ENCODE measurements at regions not wholly inside any gene's neighbourhood (a gene's known extent, or its start where the extent isn't known, plus 50 kb on each side); places are given as distances from the start of the nearest gene placed in this dataset.
A peak's percentile ranks its signal among the peaks of the same experiment; 100 is the strongest.

DNA sequence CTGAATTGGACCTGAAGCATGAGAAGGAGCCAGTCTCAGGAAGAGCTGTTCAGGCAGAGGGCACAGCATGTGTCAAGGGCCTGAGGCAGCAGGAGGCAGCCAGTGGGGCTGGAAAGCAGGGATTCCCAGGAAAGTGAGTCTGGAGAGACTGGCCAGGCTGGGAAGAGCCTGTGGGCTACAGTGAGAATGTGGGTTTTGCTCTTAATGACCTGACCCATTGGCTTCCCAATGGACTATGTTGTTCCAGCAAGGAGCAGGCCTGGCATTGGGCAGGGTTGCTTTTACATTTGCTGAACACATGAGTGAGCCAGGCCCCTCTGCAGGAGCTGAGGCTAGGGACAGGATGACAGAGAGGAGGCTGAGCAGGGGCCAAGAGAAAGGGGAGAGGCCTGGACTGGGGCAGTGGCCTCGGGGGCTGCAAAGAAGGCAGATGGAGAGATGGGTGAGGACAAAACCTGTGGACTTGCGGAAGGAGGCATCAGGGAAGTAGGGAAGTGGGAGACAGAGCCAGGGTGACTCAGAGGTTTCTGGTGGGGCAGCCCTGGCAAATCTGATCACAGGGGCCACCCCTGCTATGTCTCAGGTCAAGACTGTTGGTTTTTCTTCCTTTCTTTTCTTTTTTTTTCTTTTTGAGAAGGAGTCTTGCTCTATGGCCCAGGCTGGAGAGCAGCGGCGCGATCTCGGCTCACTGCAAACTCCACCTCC, 65.9 kb upstream of the NEK6 start:
- no peak for TF ChIP-seq CTCF (IDR thresholded peaks at IDR 0.05)
- TF ChIP-seq POLR2AphosphoS5 (IDR thresholded peaks at IDR 0.05) = no peak
- no peak for TF ChIP-seq EP300 (IDR thresholded peaks at IDR 0.05)
- TF ChIP-seq POLR2A (IDR thresholded peaks at IDR 0.05) = no peak
- peak overlapping the region in 2 of 4 donors; percentile 6 to 34 for H3K27ac ChIP-seq
- H3K4me3 ChIP-seq = no peak overlapping the region
- intact Hi-C loops (cut with DNase I) = no loop called here
- no peaks in the 10 kb centered on the region for H3K4me1 ChIP-seq
- no peaks in the 10 kb centered on the region for H3K9me3 ChIP-seq
- peaks cover 0 to 6% (median 0%) of the 10 kb centered on the region in 3 donors for H3K27me3 ChIP-seq
- no peak for DNase-seq
- H3K36me3 ChIP-seq = no peaks in the 10 kb centered on the region
- WGBS, 2 donors = 93 to 94% methylated on average over 6 of the region's 6 CpGs

- intact Hi-C loops (cut with DNase I) = no loop called here
- no peaks in the 10 kb centered on the region for H3K4me1 ChIP-seq
- H3K36me3 ChIP-seq = no peaks in the 10 kb centered on the region
- no peaks in the 10 kb centered on the region for H3K9me3 ChIP-seq
- H3K27ac ChIP-seq = no peak overlapping the region
- DNase-seq = peak; percentile 14
- no peaks in the 10 kb centered on the region for H3K27me3 ChIP-seq
- H3K4me3 ChIP-seq = no peak overlapping the region
- TF ChIP-seq POLR2A (IDR thresholded peaks at IDR 0.05) (no peak), POLR2AphosphoS5 (IDR thresholded peaks at IDR 0.05) (no peak), EP300 (IDR thresholded peaks at IDR 0.05) (no peak), CTCF (IDR thresholded peaks at IDR 0.05) (no peak)
- 89 to 95% methylated on average over 2 of the region's 2 CpGs for WGBS, 2 donors
These were observed 61.0 kb upstream of the NEK6 start for GRCh38 chr9:124196814-124197176.

DNA sequence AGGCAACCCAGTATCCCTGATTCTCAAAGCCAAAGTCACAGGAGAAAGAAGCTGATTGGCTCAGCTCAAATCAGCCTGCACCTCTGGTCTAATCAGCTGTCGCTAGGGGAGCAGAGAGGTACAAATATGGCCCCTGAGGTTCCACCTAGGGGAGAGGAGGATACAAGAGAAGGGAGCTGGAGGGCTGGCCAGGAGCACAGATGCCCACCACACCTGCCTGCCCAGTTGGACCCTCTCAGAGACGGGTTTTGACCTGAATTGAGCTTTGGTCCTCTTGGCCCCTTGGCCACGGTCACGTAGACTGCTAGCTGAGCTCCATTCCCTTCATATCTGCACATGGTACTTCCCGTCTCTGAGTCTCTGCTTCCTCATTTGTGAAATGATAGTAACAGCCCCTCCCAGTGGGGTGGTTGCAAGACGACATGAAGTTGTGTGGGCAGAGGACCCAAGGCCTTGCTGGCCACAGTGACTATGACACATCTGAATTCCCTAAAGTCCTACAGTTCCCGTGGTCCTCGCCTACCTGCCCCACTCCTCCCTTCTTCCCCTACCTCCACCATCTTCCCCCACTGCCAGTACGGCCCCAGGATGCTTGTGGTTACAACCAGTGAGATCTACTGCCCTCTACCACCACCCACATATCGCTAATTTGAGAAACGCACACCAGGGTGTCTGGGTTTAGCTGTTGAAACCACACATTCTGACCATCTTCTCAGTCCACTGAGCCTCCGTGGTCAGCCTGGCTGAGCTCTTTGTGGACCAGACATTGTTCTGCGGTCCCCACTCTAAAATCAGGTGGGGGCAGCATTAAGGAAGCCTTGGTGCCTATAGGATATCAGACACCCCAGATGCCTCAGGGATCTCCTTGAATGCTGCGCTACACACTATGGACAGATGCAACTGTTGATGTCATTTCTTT, 60.3 kb upstream of the NEK6 start:
- Histone ChIP-seq H3K27ac (no peak overlapping the region), H3K36me3 (no peaks in the 10 kb centered on the region), H3K4me1 (no peaks in the 10 kb centered on the region), H3K9me3 (no peaks in the 10 kb centered on the region), H3K27me3 (no peaks in the 10 kb centered on the region), H3K4me3 (no peak overlapping the region)
- no peak for TF ChIP-seq POLR2A (IDR thresholded peaks at IDR 0.05)
- TF ChIP-seq CTCF (IDR thresholded peaks at IDR 0.05) = no peak
- no peak for TF ChIP-seq POLR2AphosphoS5 (IDR thresholded peaks at IDR 0.05)
- TF ChIP-seq EP300 (IDR thresholded peaks at IDR 0.05) = no peak
- intact Hi-C loops (cut with DNase I) = no loop called here
- peak; percentile 59 for DNase-seq
- 61 to 85% methylated on average over 14 of the region's 14 CpGs for WGBS, 2 donors

DNA sequence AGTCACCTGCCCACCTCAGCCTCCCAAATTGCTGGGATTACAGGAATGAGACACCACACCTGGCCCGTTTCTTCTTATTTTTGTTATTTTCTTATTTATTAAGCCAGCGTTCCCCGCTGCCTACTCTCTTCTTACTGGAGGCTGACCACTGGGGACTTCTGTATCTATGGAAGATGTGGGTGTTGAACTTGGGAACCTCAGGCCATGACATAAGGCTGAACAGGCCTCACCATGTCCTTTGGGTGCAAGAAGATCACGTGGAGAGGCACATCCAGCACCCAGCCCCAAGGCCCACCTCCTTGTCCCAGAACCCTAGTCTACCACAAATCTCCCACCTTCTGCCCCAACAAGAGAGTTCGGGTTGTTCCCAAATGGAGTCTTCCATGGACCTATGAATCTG, 59.4 kb upstream of the NEK6 start:
- peak; percentile 44 for DNase-seq
- 95 to 96% methylated on average over 5 of the region's 5 CpGs for WGBS, 2 donors
- TF ChIP-seq POLR2A (IDR thresholded peaks at IDR 0.05) (no peak), EP300 (IDR thresholded peaks at IDR 0.05) (no peak), CTCF (IDR thresholded peaks at IDR 0.05) (no peak), POLR2AphosphoS5 (IDR thresholded peaks at IDR 0.05) (no peak)

More for the DNA sequence above, 59.4 kb upstream of the NEK6 start:
- Histone ChIP-seq H3K36me3 (no peaks in the 10 kb centered on the region), H3K27ac (no peak overlapping the region), H3K4me1 (no peaks in the 10 kb centered on the region), H3K9me3 (no peaks in the 10 kb centered on the region), H3K4me3 (no peak overlapping the region), H3K27me3 (no peaks in the 10 kb centered on the region)
- intact Hi-C loops (cut with DNase I) = no loop called here

All from sigmoid colon (tissue), 6 donors.